DOHH2 (cell line): ENCODE measurements at regions not wholly inside any gene's neighbourhood (a gene's known extent, or its start where the extent isn't known, plus 50 kb on each side); places are given as distances from the start of the nearest gene placed in this dataset.

Experiments used
- EZH2phosphoT487 ChIP-seq: fragments of 200-600 bp; sonication (generic); IDR thresholded peaks from 2 replicates; pipeline ENCODE4 v1.6.1; 2017; ENCODE audit warnings: borderline replicate concordance, mild to moderate bottlenecking, antibody characterized with exemption, low read length, moderate library complexity, mixed read lengths
- TF ChIP-seq, protein P1 (sequence below): fragments of 200-600 bp; sonication (generic); IDR thresholded peaks from one replicate; pipeline ENCODE4 v1.5.1; 2014; ENCODE audit warnings: antibody characterized with exemption, mild to moderate bottlenecking, low read depth, low read length; ENCODE audit not compliant: poor library complexity, severe bottlenecking

DNA sequence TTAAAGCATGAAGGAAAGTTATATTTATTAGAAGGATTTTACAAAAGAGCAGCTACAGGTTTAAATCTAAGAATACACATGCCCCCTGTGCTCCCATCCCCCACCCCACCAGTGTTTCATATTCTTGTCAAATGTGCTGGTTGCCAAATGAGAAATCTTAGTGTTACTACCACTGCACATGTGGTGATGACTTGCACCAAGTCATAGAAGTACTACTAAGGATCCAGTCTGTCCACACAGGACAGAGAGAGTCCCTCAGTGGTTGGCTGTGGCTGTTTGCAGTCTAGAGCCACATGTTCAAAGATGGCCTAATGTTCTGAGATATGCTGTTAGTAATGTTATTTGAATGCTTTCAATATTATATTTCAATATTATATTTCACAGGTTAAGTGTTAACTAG, 268.8 kb downstream of the ADAMTS20 start:
- TF ChIP-seq, protein P1, sequence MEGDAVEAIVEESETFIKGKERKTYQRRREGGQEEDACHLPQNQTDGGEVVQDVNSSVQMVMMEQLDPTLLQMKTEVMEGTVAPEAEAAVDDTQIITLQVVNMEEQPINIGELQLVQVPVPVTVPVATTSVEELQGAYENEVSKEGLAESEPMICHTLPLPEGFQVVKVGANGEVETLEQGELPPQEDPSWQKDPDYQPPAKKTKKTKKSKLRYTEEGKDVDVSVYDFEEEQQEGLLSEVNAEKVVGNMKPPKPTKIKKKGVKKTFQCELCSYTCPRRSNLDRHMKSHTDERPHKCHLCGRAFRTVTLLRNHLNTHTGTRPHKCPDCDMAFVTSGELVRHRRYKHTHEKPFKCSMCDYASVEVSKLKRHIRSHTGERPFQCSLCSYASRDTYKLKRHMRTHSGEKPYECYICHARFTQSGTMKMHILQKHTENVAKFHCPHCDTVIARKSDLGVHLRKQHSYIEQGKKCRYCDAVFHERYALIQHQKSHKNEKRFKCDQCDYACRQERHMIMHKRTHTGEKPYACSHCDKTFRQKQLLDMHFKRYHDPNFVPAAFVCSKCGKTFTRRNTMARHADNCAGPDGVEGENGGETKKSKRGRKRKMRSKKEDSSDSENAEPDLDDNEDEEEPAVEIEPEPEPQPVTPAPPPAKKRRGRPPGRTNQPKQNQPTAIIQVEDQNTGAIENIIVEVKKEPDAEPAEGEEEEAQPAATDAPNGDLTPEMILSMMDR, result no peak
- no peak for TF ChIP-seq EZH2phosphoT487
